Nephron progenitor cell (in vitro differentiated cells): ENCODE measurements at regions not wholly inside any gene's neighbourhood (a gene's known extent, or its start where the extent isn't known, plus 50 kb on each side); places are given as distances from the start of the nearest gene placed in this dataset.

ENCODE experiments used
- DNase-seq: peaks from one replicate; pipeline ENCODE4 v3.0.0; 2021
- H3K27ac Mint-ChIP-seq: 2 replicates; pipeline ENCODE4 v1.8.0; 2021; ENCODE audit warnings: mild to moderate bottlenecking, moderate library complexity, mixed read lengths
- H3K27me3 Mint-ChIP-seq: 2 replicates; pipeline ENCODE4 v1.8.0; 2021; ENCODE audit warnings: mild to moderate bottlenecking, low read depth, mixed read lengths; ENCODE audit not compliant: poor library complexity
- H3K36me3 Mint-ChIP-seq: 2 replicates; pipeline ENCODE4 v1.8.0; 2021; ENCODE audit warnings: low read depth, mixed read lengths
- H3K4me1 Mint-ChIP-seq: 2 replicates; pipeline ENCODE4 v1.8.0; 2021; ENCODE audit warnings: mixed read lengths
- H3K4me3 Mint-ChIP-seq: 2 replicates; pipeline ENCODE4 v1.8.0; 2021; ENCODE audit warnings: mild to moderate bottlenecking, moderate library complexity, mixed read lengths
- H3K9me3 Mint-ChIP-seq: 2 replicates; pipeline ENCODE4 v1.8.0; 2021; ENCODE audit warnings: mild to moderate bottlenecking, moderate library complexity, mixed read lengths
- TF ChIP-seq, protein P1 (sequence below): fragments of 200-600 bp; sonication (generic); IDR thresholded peaks from 2 replicates; pipeline ENCODE4 v1.5.0; 2021; ENCODE audit warnings: antibody characterized with exemption

DNA sequence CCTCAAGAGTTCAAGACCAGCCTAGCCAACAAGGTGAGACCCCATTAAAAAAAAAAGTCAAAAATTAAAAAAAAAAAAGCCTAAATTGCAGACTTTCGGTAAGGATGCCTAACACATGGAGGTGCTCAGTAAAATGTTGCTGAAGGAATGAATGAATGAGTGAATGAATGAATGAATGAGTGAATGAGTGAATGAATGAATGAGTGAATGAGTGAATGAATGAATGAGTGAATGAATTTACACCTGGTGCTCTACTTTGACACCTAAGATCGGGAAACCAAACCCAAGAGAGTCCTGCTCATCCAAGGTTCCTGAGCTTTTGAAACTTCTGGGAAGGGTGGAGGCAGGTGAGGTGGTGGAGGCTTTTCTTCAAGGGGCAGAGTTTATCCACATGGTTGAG, 112.2 kb upstream of the LHX1 start:
- peaks cover 43% of the 10 kb centered on the region for H3K4me1 Mint-ChIP-seq
- no peaks in the 10 kb centered on the region for H3K9me3 Mint-ChIP-seq
- H3K4me3 Mint-ChIP-seq = no peak overlapping the region
- no peak overlapping the region for H3K27ac Mint-ChIP-seq
- TF ChIP-seq, protein P1, sequence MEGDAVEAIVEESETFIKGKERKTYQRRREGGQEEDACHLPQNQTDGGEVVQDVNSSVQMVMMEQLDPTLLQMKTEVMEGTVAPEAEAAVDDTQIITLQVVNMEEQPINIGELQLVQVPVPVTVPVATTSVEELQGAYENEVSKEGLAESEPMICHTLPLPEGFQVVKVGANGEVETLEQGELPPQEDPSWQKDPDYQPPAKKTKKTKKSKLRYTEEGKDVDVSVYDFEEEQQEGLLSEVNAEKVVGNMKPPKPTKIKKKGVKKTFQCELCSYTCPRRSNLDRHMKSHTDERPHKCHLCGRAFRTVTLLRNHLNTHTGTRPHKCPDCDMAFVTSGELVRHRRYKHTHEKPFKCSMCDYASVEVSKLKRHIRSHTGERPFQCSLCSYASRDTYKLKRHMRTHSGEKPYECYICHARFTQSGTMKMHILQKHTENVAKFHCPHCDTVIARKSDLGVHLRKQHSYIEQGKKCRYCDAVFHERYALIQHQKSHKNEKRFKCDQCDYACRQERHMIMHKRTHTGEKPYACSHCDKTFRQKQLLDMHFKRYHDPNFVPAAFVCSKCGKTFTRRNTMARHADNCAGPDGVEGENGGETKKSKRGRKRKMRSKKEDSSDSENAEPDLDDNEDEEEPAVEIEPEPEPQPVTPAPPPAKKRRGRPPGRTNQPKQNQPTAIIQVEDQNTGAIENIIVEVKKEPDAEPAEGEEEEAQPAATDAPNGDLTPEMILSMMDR = no peak
- H3K36me3 Mint-ChIP-seq = no peaks in the 10 kb centered on the region
- H3K27me3 Mint-ChIP-seq = peaks cover 68% of the 10 kb centered on the region
- DNase-seq = no peak

DNA sequence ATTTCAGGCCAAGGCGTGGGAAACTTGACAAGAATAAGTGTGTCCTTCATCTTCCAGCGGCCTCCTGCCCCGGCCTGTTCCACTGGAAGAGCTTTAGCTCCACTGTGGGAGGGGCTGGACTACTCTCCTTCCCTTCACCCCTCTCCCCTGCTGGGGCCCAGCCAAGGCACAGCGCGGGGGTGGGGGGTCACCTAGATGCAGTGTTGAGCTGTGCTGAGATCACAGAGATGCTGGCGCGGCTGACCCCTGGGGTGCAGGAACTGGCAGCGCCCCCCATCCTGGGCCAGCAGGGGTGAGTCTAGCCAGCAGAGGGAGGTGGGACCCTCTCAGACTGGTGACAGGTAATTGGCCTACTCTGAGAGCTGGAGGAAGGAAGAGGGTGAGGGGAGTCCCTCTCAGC, 111.8 kb upstream of the LHX1 start:
- TF ChIP-seq, protein P1 = no peak
- Mint-ChIP-seq H3K27me3 (peaks cover 68% of the 10 kb centered on the region), H3K4me3 (no peak overlapping the region), H3K9me3 (no peaks in the 10 kb centered on the region), H3K27ac (no peak overlapping the region), H3K36me3 (no peaks in the 10 kb centered on the region), H3K4me1 (peaks cover 43% of the 10 kb centered on the region)
- DNase-seq = no peak

DNA sequence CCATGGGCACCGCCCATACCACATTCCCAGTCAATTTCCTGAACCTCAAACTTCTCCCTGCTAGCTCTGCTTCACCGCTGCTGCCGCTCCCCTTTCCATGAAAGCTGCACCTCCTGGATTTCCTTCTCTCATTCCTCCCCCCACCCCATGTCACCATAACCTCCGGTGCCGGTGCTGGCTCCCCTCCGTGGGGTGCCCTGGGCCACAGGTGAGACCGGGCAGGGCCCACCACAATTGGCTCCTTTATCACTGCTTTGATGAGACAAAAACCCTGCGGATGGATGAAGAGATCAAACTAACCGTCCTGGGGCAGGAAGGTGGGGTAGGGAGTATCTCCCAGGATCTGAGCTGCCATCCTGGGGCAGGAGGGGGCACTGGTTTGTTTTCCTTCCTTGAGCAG, 111.3 kb upstream of the LHX1 start:
- Mint-ChIP-seq H3K4me1 (peaks cover 43% of the 10 kb centered on the region), H3K9me3 (no peaks in the 10 kb centered on the region), H3K27me3 (peaks cover 64% of the 10 kb centered on the region), H3K36me3 (no peaks in the 10 kb centered on the region), H3K27ac (peak overlapping the region; percentile 29), H3K4me3 (no peak overlapping the region)
- no peak for DNase-seq
- TF ChIP-seq, protein P1 = no peak

DNA sequence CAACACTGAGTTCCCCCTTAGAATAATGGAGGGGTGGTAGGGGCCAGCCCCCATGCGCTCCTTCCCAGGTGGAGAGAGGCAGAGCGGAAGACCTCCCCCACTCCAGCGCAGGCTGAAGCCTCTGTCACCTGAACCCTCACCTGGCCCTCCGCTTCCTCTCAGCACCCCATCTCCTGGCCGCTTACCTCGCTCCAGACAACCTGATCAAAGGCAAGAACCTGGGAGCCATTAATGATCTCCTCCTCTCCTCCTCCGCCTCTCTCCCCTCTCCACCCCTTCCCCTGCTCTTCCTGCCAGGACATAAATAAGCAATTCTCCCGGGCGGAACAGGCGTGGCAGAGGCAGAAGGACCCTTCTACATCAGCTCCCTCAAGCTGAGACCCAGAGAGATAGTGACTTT, 110.2 kb upstream of the LHX1 start:
- no peaks in the 10 kb centered on the region for H3K36me3 Mint-ChIP-seq
- peaks cover 61% of the 10 kb centered on the region for H3K27me3 Mint-ChIP-seq
- H3K4me1 Mint-ChIP-seq = peaks cover 43% of the 10 kb centered on the region
- H3K4me3 Mint-ChIP-seq = peak overlapping the region; percentile 6
- H3K9me3 Mint-ChIP-seq = no peaks in the 10 kb centered on the region
- TF ChIP-seq, protein P1 = no peak
- H3K27ac Mint-ChIP-seq = no peak overlapping the region
- DNase-seq = peak; percentile 36

DNA sequence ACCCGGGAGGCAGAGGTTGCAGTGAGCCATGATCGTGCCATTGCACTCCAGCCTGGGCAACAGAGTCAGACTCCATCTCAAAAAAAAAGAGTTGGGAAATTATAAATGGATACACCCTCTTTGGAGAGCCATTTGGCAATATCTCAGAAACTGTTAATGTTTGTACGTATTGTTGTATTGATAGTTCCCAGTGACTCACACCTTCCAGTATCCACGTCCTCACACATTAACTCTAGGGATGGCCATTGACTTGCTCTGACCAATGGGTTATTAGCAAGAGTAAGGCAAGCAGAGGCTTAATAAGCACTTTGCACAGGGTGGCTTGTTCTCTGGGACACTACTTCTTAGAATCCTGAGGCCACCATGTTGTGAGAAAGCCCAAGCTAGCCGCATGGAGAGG, 107.6 kb upstream of the LHX1 start:
- Mint-ChIP-seq H3K27me3 (peaks cover 65% of the 10 kb centered on the region), H3K4me3 (no peak overlapping the region), H3K9me3 (no peaks in the 10 kb centered on the region), H3K27ac (no peak overlapping the region), H3K4me1 (peaks cover 34% of the 10 kb centered on the region), H3K36me3 (no peaks in the 10 kb centered on the region)
- DNase-seq = no peak
- TF ChIP-seq, protein P1 = no peak

DNA sequence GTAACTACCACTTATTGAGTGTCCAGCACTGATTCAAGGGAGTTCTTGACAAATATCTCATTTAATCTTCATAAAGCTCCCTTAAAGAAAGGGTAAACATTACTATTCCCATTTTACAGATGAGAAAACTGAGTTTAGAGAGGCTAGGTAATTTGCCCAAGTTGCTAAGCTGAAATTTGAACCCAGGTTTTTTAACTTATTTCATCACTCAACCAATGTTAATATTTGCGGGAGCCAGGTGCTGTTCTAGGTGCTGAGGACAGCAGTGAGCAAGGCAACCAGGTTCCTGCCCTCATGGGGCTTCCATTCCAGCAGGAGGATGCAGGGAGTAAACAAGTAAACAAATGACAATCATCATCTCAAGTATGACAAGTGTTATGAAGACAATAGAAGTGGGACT, 104.0 kb upstream of the LHX1 start:
- Mint-ChIP-seq H3K27ac (no peak overlapping the region), H3K4me1 (peaks cover 16% of the 10 kb centered on the region), H3K27me3 (peaks cover 58% of the 10 kb centered on the region), H3K36me3 (no peaks in the 10 kb centered on the region), H3K4me3 (no peak overlapping the region), H3K9me3 (peaks cover 6% of the 10 kb centered on the region)
- TF ChIP-seq, protein P1 = no peak
- DNase-seq = no peak
